HEK293 (cell line): ENCODE measurements at regions not wholly inside any gene's neighbourhood (a gene's known extent, or its start where the extent isn't known, plus 50 kb on each side); places are given as distances from the start of the nearest gene placed in this dataset.

ENCODE experiments used
- TF ChIP-seq, protein P1 (sequence below): fragments of 450-650 bp; formaldehyde crosslinking; IDR thresholded peaks from 2 replicates; pipeline ENCODE4 v1.5.1; 2016; ENCODE audit warnings: missing biosample characterization, missing genetic modification characterization
- TF ChIP-seq, protein P2 (sequence below): sonication (generic); formaldehyde crosslinking; IDR thresholded peaks from 2 replicates; pipeline ENCODE4 v1.8.1; 2022; ENCODE audit warnings: mild to moderate bottlenecking, moderate library complexity, missing genetic modification reagents
- TF ChIP-seq, protein P3 (sequence below): fragments of 450-650 bp; formaldehyde crosslinking; IDR thresholded peaks from 2 replicates; pipeline ENCODE4 v1.5.1; 2016; ENCODE audit warnings: missing biosample characterization, missing genetic modification characterization
- TF ChIP-seq, protein P4 (sequence below): fragments of 450-650 bp; formaldehyde crosslinking; IDR thresholded peaks from 2 replicates; pipeline ENCODE4 v1.5.1; 2016; ENCODE audit warnings: missing biosample characterization, missing genetic modification characterization

DNA sequence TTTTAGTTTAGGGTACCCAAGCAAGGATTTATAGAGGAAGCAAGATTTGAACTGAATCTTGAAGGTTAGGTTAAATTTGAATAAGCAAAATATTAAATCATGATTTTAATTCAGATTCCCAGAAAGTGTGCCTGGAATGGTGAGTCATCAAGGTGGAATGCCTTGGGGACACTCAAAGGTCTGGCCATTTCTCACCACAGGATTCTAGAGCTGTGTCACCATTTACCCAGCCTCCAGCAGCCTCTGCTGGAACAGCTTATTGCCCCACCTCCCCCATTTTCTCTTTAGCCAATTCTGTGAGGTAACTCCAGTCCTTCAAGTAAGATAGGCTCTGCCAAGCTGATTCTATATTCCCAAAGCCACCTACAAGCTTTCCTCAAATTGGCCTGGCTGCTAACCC, 181.4 kb downstream of the SIM1 start:
- TF ChIP-seq, protein P1, sequence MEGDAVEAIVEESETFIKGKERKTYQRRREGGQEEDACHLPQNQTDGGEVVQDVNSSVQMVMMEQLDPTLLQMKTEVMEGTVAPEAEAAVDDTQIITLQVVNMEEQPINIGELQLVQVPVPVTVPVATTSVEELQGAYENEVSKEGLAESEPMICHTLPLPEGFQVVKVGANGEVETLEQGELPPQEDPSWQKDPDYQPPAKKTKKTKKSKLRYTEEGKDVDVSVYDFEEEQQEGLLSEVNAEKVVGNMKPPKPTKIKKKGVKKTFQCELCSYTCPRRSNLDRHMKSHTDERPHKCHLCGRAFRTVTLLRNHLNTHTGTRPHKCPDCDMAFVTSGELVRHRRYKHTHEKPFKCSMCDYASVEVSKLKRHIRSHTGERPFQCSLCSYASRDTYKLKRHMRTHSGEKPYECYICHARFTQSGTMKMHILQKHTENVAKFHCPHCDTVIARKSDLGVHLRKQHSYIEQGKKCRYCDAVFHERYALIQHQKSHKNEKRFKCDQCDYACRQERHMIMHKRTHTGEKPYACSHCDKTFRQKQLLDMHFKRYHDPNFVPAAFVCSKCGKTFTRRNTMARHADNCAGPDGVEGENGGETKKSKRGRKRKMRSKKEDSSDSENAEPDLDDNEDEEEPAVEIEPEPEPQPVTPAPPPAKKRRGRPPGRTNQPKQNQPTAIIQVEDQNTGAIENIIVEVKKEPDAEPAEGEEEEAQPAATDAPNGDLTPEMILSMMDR (tag by site-specific recombination) = no peak
- TF ChIP-seq, protein P2, sequence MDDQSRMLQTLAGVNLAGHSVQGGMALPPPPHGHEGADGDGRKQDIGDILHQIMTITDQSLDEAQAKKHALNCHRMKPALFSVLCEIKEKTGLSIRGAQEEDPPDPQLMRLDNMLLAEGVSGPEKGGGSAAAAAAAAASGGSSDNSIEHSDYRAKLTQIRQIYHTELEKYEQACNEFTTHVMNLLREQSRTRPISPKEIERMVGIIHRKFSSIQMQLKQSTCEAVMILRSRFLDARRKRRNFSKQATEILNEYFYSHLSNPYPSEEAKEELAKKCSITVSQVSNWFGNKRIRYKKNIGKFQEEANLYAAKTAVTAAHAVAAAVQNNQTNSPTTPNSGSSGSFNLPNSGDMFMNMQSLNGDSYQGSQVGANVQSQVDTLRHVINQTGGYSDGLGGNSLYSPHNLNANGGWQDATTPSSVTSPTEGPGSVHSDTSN = no peak
- TF ChIP-seq, protein P3, sequence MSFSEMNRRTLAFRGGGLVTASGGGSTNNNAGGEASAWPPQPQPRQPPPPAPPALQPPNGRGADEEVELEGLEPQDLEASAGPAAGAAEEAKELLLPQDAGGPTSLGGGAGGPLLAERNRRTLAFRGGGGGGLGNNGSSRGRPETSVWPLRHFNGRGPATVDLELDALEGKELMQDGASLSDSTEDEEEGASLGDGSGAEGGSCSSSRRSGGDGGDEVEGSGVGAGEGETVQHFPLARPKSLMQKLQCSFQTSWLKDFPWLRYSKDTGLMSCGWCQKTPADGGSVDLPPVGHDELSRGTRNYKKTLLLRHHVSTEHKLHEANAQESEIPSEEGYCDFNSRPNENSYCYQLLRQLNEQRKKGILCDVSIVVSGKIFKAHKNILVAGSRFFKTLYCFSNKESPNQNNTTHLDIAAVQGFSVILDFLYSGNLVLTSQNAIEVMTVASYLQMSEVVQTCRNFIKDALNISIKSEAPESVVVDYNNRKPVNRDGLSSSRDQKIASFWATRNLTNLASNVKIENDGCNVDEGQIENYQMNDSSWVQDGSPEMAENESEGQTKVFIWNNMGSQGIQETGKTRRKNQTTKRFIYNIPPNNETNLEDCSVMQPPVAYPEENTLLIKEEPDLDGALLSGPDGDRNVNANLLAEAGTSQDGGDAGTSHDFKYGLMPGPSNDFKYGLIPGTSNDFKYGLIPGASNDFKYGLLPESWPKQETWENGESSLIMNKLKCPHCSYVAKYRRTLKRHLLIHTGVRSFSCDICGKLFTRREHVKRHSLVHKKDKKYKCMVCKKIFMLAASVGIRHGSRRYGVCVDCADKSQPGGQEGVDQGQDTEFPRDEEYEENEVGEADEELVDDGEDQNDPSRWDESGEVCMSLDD (tag by site-specific recombination) = no peak
- TF ChIP-seq, protein P4, sequence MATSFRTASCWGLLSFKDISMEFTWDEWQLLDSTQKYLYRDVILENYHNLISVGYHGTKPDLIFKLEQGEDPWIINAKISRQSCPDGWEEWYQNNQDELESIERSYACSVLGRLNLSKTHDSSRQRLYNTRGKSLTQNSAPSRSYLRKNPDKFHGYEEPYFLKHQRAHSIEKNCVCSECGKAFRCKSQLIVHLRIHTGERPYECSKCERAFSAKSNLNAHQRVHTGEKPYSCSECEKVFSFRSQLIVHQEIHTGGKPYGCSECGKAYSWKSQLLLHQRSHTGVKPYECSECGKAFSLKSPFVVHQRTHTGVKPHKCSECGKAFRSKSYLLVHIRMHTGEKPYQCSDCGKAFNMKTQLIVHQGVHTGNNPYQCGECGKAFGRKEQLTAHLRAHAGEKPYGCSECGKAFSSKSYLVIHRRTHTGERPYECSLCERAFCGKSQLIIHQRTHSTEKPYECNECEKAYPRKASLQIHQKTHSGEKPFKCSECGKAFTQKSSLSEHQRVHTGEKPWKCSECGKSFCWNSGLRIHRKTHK (tag by site-specific recombination) = no peak
